ENCODE measurements at regions not wholly inside any gene's neighbourhood (a gene's known extent, or its start where the extent isn't known, plus 50 kb on each side); places are given as distances from the start of the nearest gene placed in this dataset.

- no peak for FAIRE-seq
- SMC1A ChIA-PET (ENCODE audit: uncharacterized antibody, unreplicated experiment): no interaction called here
- ATAC-seq: no peak
- H3K4me2 ChIP-seq (ENCODE audit: control insufficient read depth, insufficient read depth): no peak overlapping the region
- POLR2A ChIA-PET: no interaction called here
- H3K9ac ChIP-seq (ENCODE audit: control insufficient read depth, insufficient read depth, low read length): no peak overlapping the region
- H3K79me2 ChIP-seq (ENCODE audit: control insufficient read depth, insufficient read depth, low read length): no peaks in the 10 kb centered on the region
- no peak overlapping the region for H2AFZ ChIP-seq (ENCODE audit: control insufficient read depth, low read depth, low read length)
- H4K20me1 ChIP-seq (ENCODE audit: control insufficient read depth, insufficient read depth): no peaks in the 10 kb centered on the region
- H3K27me3 ChIP-seq (replicated peaks in 1 of 2; ENCODE audit: control insufficient read depth in 2 of 2, insufficient read depth in 2 of 2, low read length in 1 of 2): no peaks in the 10 kb centered on the region
- no peaks in the 10 kb centered on the region for H3K36me3 ChIP-seq (ENCODE audit: control insufficient read depth in 2 of 2, insufficient read depth in 2 of 2, low read length in 1 of 2)
- TF ChIP-seq YBX1 (IDR thresholded peaks at IDR 0.05): no peak
- TF ChIP-seq FOXM1 (IDR thresholded peaks at IDR 0.05; ENCODE audit: low read depth, low read length): no peak
- TF ChIP-seq TCF3 (IDR thresholded peaks at IDR 0.05; ENCODE audit: borderline replicate concordance, insufficient read depth, low read depth, low read length): no peak
- TF ChIP-seq CBX5 (IDR thresholded peaks at IDR 0.05; ENCODE audit: low read depth): no peak
- TF ChIP-seq WRNIP1 (IDR thresholded peaks at IDR 0.05; ENCODE audit: borderline replicate concordance, low read depth, low read length): no peak
- TF ChIP-seq JUND (IDR thresholded peaks at IDR 0.05; ENCODE audit: low read depth, low read length): no peak
- TF ChIP-seq RAD21 (IDR thresholded peaks at IDR 0.05; ENCODE audit: insufficient read depth, low read depth, low read length): no peak
- TF ChIP-seq BCLAF1 (IDR thresholded peaks at IDR 0.05): no peak
- no peak for TF ChIP-seq TAF1 (IDR thresholded peaks at IDR 0.05; ENCODE audit: borderline replicate concordance, low read depth, low read length)
- no peak for TF ChIP-seq ETV6 (conservative IDR thresholded peaks at IDR 0.05 in 1 of 2, IDR thresholded peaks at IDR 0.05 in 1 of 2; ENCODE audit: borderline replicate concordance in 1 of 2, low read depth in 1 of 2)
- no peak for TF ChIP-seq PKNOX1 (IDR thresholded peaks at IDR 0.05)
- TF ChIP-seq HDGF (IDR thresholded peaks at IDR 0.05): no peak
- no peak for TF ChIP-seq CHD1 (IDR thresholded peaks at IDR 0.05; ENCODE audit: low read depth, low read length)
- TF ChIP-seq, protein P1, sequence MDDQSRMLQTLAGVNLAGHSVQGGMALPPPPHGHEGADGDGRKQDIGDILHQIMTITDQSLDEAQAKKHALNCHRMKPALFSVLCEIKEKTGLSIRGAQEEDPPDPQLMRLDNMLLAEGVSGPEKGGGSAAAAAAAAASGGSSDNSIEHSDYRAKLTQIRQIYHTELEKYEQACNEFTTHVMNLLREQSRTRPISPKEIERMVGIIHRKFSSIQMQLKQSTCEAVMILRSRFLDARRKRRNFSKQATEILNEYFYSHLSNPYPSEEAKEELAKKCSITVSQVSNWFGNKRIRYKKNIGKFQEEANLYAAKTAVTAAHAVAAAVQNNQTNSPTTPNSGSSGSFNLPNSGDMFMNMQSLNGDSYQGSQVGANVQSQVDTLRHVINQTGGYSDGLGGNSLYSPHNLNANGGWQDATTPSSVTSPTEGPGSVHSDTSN (IDR thresholded peaks at IDR 0.05; ENCODE audit: insufficient replicate concordance, low read depth, low read length): no peak
- no peak for TF ChIP-seq NFXL1 (IDR thresholded peaks at IDR 0.05; ENCODE audit: borderline replicate concordance)
- no peak for TF ChIP-seq GATAD2B (conservative IDR thresholded peaks at IDR 0.05; ENCODE audit: low read depth)
- no peak for TF ChIP-seq JUNB (IDR thresholded peaks at IDR 0.05)
- no peak for TF ChIP-seq FOXK2 (IDR thresholded peaks at IDR 0.05)
- no peak overlapping the region for H3K27ac ChIP-seq (ENCODE audit: control insufficient read depth, insufficient read depth)
- RAD21 ChIA-PET (ENCODE audit: unreplicated experiment): no interaction called here
- 32% methylated on average over 14 of the region's 14 CpGs for WGBS (ENCODE audit: insufficient coverage, insufficient replicate concordance, low lambda C conversion rate, missing lambda C conversion rate)
- CTCF ChIA-PET: no interaction called here
- BruUV-seq (replicated peaks): no TSS peak
- H3K4me3 ChIP-seq: no peak overlapping the region
- intact Hi-C loops (cut with micrococcal nuclease; ENCODE audit: unreplicated experiment): no loop called here
- no peak for DNase-seq (ENCODE audit: low read depth, low spot score)
- no peaks in the 10 kb centered on the region for H3K9me3 ChIP-seq (replicated peaks; ENCODE audit: control insufficient read depth, insufficient read depth, low read length)
- H3K4me1 ChIP-seq (ENCODE audit: control insufficient read depth, insufficient read depth, low read length): no peaks in the 10 kb centered on the region
- in situ Hi-C loops (cut with MboI): no loop called here
These were observed 288.0 kb upstream of the TSHZ2 start for GRCh38 chr20:52684176-52684575.

Measured in GM12878 (cell line).